Stimulated activated CD8-positive, alpha-beta memory T cell treated with anti-CD3 and anti-CD28 coated beads, Interleukin-7, amount 100 ng/mL, for 4 hours (primary cell): ENCODE measurements at regions not wholly inside any gene's neighbourhood (a gene's known extent, or its start where the extent isn't known, plus 50 kb on each side); places are given as distances from the start of the nearest gene placed in this dataset.

Source experiments
- DNase-seq, 2 donors: peaks; one replicate each; pipeline ENCODE4 v3.0.0-alpha.2; 2020; ENCODE audit warnings: low read depth in 2 of 2

DNA sequence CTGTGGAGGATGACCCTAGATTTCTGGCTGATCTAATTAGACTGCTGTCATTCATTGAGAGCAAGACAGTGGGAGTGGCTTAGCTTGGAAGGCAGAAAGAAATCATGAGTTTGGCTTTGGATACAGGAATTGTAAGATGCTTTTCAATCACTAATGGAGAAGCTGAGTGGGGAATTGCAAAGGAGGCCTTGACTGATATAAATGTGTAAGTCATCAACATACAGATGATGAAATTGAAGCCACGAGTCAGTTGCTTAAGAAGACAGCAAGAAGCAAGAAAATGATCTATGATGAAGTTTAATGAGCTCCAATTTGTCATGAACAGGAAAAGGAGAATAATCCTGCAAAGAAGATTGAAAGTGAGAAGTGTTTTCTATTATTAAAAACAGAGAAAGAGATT, 136.7 kb upstream of the C1QTNF7 start:
- DNase-seq = no peak

DNA sequence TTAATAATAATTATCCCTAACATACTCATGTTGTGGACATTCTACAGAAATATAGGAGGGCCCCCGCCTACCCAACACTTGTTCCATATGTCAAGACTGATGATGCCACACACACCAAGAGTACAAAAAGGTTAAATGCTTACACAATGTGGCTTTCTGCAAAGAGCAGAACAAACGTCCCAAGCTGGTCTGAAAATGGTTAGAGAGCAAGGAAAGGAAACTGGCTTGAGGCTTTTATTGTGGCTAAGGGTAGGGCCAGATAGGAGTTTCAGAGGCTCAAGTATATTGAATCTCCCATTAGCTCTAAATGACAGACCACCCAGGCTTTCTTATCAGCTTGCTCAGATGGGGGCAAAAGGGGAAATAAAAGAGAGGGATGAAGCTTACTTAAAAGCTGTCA, 134.1 kb upstream of the C1QTNF7 start:
- DNase-seq = no peak

GRCh38 chr4:15294202-15294601, 133.6 kb upstream of the C1QTNF7 start:
- no peak for DNase-seq

GRCh38 chr4:15294832-15295231, 133.0 kb upstream of the C1QTNF7 start:
- no peak for DNase-seq

GRCh38 chr4:15295421-15296162, 132.2 kb upstream of the C1QTNF7 start:
- no peak for DNase-seq

GRCh38 chr4:15297344-15297743, 130.5 kb upstream of the C1QTNF7 start:
- DNase-seq = no peak

GRCh38 chr4:15299627-15300026, 128.2 kb upstream of the C1QTNF7 start:
- no peak for DNase-seq

GRCh38 chr4:15303052-15303641, 124.7 kb upstream of the C1QTNF7 start:
- DNase-seq = no peak

GRCh38 chr4:15314974-15315373, 112.9 kb upstream of the C1QTNF7 start:
- DNase-seq = no peak

- DNase-seq = no peak
Observed at GRCh38 chr4:15317246-15317645, 110.6 kb upstream of the C1QTNF7 start.

DNA sequence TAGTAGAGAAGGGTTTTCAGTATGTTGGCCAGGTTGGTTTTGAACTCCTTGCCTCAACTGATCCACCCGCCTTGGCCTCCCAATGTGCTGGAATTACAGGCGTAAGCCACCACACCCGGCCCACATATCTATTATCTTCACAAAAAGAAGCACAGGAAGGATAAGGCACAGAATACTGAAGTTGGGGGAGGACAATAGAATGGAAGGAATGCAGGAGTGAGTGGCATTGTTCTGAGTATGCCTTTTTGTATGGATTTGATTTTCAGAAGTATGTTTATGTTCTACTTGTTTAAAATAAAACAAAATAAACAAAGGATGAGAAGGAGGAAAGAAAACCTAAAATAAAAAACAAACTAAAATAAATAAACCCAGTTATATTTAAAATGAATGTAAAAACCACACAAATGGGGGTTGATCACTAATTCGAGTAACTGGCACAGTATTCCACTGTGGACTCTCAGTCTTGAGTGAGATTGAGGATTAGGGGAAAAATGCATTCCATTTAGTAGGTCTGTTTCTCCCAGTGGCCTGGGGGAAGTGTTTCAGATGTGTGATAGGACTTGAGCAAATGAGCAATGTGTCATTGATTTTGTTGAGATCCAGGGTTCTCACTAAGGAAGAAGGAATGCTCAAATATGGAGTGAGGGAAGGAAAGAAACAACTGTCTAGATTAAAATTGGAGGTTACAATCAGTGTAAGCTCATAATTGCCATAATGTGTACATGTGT, 109.0 kb upstream of the C1QTNF7 start:
- no peak for DNase-seq

GRCh38 chr4:15320121-15320678, 107.6 kb upstream of the C1QTNF7 start:
- DNase-seq = no peak

- DNase-seq = no peak
Observed at GRCh38 chr4:15322006-15322405, 105.8 kb upstream of the C1QTNF7 start.

- DNase-seq = no peak
Observed at GRCh38 chr4:15325987-15326386, 101.8 kb upstream of the C1QTNF7 start.

- no peak for DNase-seq
Observed at GRCh38 chr4:15327311-15328298, 100.2 kb upstream of the C1QTNF7 start.

DNA sequence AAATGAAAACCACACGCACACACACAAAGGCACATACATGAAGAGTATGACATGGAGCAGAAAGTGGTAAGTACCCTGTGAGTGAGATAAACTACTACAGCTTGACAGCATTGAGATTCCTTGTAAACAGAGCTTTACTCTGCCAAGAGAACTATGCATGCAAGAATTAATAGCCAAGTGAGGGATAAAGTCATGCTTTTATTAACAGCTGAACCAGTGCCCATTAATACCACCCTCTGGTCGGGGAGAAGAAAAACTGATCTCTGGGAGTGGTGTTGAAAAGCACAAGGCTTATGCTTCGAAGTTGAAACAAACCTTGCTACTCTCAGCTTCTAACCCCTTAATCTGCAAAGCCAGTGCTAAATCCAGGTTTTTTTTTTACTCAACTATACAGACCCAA, 95.9 kb upstream of the C1QTNF7 start:
- DNase-seq = no peak

DNA sequence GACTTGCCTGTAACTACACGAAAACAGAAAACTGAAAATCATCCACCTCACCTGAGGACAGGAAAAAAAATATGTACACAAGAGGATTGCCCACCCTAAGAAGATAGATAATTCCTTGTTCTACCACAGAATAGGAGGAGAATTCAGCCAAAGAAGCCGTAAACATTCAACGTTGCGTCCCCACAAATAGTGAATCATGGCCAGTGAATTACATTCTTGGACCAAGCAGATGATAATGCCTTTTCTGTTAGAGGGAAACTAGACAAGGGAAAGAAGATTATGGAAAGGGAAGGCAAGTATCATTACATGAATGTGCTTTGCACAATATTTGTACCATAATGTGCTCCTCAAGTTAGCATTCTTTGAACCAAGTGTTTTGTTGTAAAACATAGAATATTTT, 95.5 kb upstream of the C1QTNF7 start:
- no peak for DNase-seq

DNA sequence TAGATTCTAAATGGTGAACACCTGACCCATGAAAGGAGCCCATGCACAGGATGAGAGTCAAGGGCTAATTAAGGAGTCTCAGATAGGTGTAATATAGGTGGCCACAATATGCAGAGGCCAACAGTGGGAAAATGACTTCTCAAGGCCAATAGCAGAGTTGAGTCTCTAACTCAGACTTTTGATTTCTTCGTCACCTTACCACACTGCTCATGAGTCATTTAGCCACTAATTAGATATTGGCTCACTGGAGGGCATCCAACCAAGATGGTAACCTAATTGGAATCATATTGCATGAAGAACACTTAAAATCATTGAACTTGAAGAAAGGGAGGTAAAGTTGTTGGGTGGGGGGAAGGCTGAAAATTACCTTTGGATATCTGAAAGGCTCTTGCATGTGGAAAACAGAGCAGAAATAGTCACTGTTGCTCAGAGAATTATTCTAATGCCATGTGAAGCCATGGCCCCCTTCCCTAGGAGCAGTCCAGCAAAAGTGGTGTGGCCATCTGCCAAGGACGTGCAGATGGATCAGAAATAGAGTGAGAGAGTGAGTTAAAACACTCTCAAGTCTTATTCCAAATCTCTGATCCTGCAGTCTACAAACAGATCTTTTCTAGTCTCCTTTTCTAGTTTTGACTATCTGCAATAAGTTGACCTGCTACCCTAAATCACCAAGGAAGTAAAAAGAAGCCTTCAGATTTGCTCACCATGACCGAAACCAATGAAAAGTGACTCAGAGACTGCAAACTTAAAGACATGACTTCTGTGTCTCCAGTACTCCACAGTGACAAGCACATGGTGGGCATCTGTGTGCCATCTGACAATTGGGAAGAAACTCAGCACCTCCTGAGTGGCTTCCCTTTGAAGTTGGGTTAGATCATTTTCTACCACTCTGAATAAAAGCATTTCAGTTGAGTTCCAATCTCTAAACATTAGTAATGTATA, 93.9 kb upstream of the C1QTNF7 start:
- DNase-seq = no peak

DNA sequence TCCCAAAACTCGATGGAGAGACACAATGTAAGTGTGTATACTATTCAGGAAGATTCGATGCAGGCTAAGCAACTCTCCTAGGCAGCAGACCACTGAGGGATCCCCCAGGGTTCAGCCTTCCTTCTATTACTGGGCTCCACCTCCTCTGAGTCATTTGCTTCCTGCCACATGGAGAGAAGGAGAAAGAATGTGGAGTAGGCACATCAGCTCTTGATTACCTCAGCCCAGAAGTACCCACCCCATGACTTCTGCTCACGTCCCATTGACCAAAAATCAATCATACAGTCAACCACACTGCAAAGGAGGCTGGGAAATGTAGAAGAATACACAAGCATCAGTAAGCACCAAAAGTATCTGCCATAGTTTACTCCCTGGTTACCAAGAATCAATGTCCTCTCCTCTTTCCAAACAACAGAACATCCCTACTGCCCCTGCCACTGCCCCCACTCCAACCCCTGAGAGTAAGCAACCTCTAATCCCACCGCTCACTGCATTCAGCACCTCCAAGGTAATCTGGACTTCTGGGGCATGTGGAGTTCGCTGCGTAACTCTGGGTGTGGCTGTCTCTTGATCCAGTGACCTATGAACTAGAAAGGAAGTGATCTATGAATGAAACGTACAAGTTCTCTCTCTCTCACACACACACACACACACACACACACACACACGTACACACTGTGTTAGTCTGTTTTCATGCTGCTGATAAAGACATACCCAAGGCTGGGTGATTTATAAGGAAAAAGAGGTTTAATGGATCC, 91.2 kb upstream of the C1QTNF7 start:
- no peak for DNase-seq
